Heart left ventricle (tissue), 13 donors: ENCODE measurements at regions not wholly inside any gene's neighbourhood (a gene's known extent, or its start where the extent isn't known, plus 50 kb on each side); places are given as distances from the start of the nearest gene placed in this dataset.

Experiments
- POLR2A ChIP-seq, 2 donors: fragments of 450-650 bp; IDR thresholded peaks; one replicate each; pipeline ENCODE4 v1.6.1; 2017; ENCODE audit warnings: antibody characterized with exemption in 2 of 2, mild to moderate bottlenecking in 2 of 2, moderate library complexity in 2 of 2
- TF ChIP-seq, protein P1 (sequence below), 12 donors: fragments of 200-600 bp; sonication (generic) in 4 of 12; IDR thresholded peaks; one replicate each; pipeline versions ENCODE4 v1.5.0 to v1.8.0; 2018 to 2022; ENCODE audit warnings: antibody characterized with exemption in 12 of 12, mild to moderate bottlenecking in 5 of 12
- donor health status: ischemic (EF 13 %, LVEDD 7.1; RV severe dilation, severe dysfunction).
- donor health status: DM: no; HTN: yes; CAD: no.
- donor health status: DM: no; HTN: no; CAD: no.
- donor health status: ischemic (EF 25% LVEDD 6.9; RV normal size, moderate dysfunction).
- donor health status: ischemic (EF 25% LVEDD 5.7; RV mildly dilated, moderate dysfunction).
- donor health status: ischemic (EF 35%, LVEDD 5.7; RV mildly dilated, moderate dysfunction).
- donor health status: nonischemic (EF 11% LVEDD 7.7; RV severe dilation, severe dysfunction).
- donor health status: DM: yes; HTN: yes; CAD: no.
- donor health status: PGD.
- donor health status: ischemic (EF 29% LVEDD 5.4; RV normal size, mild dysfunction).
- donor health status: nonischemic (EF 23%, LVEDD 6.1; RV moderate dilation, normal function).

DNA sequence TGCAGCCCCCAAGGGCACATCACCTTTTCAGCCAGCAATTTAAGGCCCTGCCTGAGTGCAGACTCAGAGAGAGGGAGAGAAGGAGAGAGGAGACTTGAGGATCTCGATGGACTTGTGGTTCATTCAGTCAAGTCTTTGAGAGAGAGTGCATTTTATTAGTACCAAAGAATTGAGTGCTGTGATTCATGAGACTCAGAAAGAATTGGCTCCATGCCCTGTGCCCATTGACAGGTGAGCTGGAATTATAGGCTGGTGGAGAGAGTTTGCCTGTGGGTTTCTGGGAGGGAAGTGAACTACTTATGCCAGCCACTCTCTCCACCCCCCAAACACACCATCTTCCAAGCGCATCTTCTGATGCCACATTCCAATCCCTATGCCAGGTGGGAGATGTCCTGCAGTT, 236.8 kb downstream of the MN1 start:
- TF ChIP-seq, protein P1, sequence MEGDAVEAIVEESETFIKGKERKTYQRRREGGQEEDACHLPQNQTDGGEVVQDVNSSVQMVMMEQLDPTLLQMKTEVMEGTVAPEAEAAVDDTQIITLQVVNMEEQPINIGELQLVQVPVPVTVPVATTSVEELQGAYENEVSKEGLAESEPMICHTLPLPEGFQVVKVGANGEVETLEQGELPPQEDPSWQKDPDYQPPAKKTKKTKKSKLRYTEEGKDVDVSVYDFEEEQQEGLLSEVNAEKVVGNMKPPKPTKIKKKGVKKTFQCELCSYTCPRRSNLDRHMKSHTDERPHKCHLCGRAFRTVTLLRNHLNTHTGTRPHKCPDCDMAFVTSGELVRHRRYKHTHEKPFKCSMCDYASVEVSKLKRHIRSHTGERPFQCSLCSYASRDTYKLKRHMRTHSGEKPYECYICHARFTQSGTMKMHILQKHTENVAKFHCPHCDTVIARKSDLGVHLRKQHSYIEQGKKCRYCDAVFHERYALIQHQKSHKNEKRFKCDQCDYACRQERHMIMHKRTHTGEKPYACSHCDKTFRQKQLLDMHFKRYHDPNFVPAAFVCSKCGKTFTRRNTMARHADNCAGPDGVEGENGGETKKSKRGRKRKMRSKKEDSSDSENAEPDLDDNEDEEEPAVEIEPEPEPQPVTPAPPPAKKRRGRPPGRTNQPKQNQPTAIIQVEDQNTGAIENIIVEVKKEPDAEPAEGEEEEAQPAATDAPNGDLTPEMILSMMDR (IDR thresholded peaks at IDR 0.05): no peak
- TF ChIP-seq POLR2A (IDR thresholded peaks at IDR 0.05): no peak
